SK-N-SH treated with all-trans-retinoic acid at 6 μM for 48 hours (cell line): ENCODE measurements at regions not wholly inside any gene's neighbourhood (a gene's known extent, or its start where the extent isn't known, plus 50 kb on each side); places are given as distances from the start of the nearest gene placed in this dataset.

Experiments
- ARNTL ChIP-seq: fragments of 450-650 bp; formaldehyde crosslinking; IDR thresholded peaks from 2 replicates; pipeline ENCODE4 v1.5.0; 2020; ENCODE audit warnings: low read depth, mild to moderate bottlenecking, moderate library complexity, borderline replicate concordance
- ESRRG ChIP-seq: fragments of 250-450 bp; sonication (Bioruptor Pico); IDR thresholded peaks from 2 replicates; pipeline ENCODE4 v1.6.1; 2021; ENCODE audit warnings: mild to moderate bottlenecking
- GLIS3 ChIP-seq: fragments of 250-450 bp; sonication (Bioruptor Pico); IDR thresholded peaks from 2 replicates; pipeline ENCODE4 v1.5.0; 2020; ENCODE audit warnings: mild to moderate bottlenecking, moderate library complexity
- ISL1 ChIP-seq: fragments of 250-450 bp; sonication (Bioruptor Pico); IDR thresholded peaks from 2 replicates; pipeline ENCODE4 v2.1.2; 2022; ENCODE audit warnings: mild to moderate bottlenecking, moderate library complexity
- OSR1 ChIP-seq: fragments of 250-450 bp; sonication (Bioruptor Pico); IDR thresholded peaks from 2 replicates; pipeline ENCODE4 v1.8.0; 2022; ENCODE audit warnings: moderate library complexity, mild to moderate bottlenecking, inconsistent platforms
- PPARA ChIP-seq: fragments of 250-450 bp; sonication (Bioruptor Pico); IDR thresholded peaks from 2 replicates; pipeline ENCODE4 v1.5.0; 2020; ENCODE audit warnings: mild to moderate bottlenecking, borderline replicate concordance
- SNAI2 ChIP-seq: fragments of 250-450 bp; sonication (Bioruptor Pico); IDR thresholded peaks from 2 replicates; pipeline ENCODE4 v1.5.0; 2020; ENCODE audit warnings: mild to moderate bottlenecking, moderate library complexity
- TCF4 ChIP-seq: fragments of 250-450 bp; sonication (Bioruptor Pico); IDR thresholded peaks from 2 replicates; pipeline ENCODE4 v1.8.0; 2021; ENCODE audit warnings: mild to moderate bottlenecking, moderate library complexity, borderline replicate concordance
- ZFP3 ChIP-seq: fragments of 250-450 bp; sonication (Bioruptor Pico); IDR thresholded peaks from 2 replicates; pipeline ENCODE4 v1.5.0; 2020; ENCODE audit warnings: mild to moderate bottlenecking, moderate library complexity
- ZFP30 ChIP-seq: fragments of 450-650 bp; formaldehyde crosslinking; IDR thresholded peaks from 2 replicates; pipeline ENCODE4 v1.5.0; 2022; ENCODE audit warnings: mild to moderate bottlenecking, moderate library complexity
- TF ChIP-seq, protein P1 (sequence below): fragments of 250-450 bp; sonication (Bioruptor Pico); IDR thresholded peaks from 2 replicates; pipeline ENCODE4 v1.8.0; 2020; ENCODE audit warnings: mild to moderate bottlenecking, moderate library complexity, borderline replicate concordance
- TF ChIP-seq, protein P2 (sequence below): fragments of 250-450 bp; sonication (Bioruptor Pico); IDR thresholded peaks from 2 replicates; pipeline ENCODE4 v1.5.0; 2020; ENCODE audit warnings: mild to moderate bottlenecking, moderate library complexity

GRCh38 chr14:95765051-95765450 is 51.1 kb upstream of the TCL1A start:
- TF ChIP-seq GLIS3 (CRISPR knock-in tag) = no peak
- no peak for TF ChIP-seq TCF4
- TF ChIP-seq ZFP3 = no peak
- TF ChIP-seq ZFP30 (CRISPR knock-in tag) = no peak
- TF ChIP-seq, protein P1, sequence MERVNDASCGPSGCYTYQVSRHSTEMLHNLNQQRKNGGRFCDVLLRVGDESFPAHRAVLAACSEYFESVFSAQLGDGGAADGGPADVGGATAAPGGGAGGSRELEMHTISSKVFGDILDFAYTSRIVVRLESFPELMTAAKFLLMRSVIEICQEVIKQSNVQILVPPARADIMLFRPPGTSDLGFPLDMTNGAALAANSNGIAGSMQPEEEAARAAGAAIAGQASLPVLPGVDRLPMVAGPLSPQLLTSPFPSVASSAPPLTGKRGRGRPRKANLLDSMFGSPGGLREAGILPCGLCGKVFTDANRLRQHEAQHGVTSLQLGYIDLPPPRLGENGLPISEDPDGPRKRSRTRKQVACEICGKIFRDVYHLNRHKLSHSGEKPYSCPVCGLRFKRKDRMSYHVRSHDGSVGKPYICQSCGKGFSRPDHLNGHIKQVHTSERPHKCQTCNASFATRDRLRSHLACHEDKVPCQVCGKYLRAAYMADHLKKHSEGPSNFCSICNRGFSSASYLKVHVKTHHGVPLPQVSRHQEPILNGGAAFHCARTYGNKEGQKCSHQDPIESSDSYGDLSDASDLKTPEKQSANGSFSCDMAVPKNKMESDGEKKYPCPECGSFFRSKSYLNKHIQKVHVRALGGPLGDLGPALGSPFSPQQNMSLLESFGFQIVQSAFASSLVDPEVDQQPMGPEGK = no peak
- no peak for TF ChIP-seq SNAI2 (CRISPR knock-in tag)
- TF ChIP-seq ARNTL (CRISPR knock-in tag) = no peak
- TF ChIP-seq ESRRG (CRISPR knock-in tag) = no peak
- no peak for TF ChIP-seq PPARA (CRISPR knock-in tag)
- no peak for TF ChIP-seq OSR1 (CRISPR knock-in tag)
- TF ChIP-seq, protein P2, sequence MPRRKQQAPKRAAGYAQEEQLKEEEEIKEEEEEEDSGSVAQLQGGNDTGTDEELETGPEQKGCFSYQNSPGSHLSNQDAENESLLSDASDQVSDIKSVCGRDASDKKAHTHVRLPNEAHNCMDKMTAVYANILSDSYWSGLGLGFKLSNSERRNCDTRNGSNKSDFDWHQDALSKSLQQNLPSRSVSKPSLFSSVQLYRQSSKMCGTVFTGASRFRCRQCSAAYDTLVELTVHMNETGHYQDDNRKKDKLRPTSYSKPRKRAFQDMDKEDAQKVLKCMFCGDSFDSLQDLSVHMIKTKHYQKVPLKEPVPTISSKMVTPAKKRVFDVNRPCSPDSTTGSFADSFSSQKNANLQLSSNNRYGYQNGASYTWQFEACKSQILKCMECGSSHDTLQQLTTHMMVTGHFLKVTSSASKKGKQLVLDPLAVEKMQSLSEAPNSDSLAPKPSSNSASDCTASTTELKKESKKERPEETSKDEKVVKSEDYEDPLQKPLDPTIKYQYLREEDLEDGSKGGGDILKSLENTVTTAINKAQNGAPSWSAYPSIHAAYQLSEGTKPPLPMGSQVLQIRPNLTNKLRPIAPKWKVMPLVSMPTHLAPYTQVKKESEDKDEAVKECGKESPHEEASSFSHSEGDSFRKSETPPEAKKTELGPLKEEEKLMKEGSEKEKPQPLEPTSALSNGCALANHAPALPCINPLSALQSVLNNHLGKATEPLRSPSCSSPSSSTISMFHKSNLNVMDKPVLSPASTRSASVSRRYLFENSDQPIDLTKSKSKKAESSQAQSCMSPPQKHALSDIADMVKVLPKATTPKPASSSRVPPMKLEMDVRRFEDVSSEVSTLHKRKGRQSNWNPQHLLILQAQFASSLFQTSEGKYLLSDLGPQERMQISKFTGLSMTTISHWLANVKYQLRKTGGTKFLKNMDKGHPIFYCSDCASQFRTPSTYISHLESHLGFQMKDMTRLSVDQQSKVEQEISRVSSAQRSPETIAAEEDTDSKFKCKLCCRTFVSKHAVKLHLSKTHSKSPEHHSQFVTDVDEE (CRISPR knock-in tag) = no peak
- TF ChIP-seq ISL1 = no peak
